DMS153 (cell line): ENCODE measurements at regions not wholly inside any gene's neighbourhood (a gene's known extent, or its start where the extent isn't known, plus 50 kb on each side); places are given as distances from the start of the nearest gene placed in this dataset.

Source experiments
- DNase-seq: peaks from one replicate; lab custom pipeline; 2025; lab: John Stamatoyannopoulos, UW

GRCh38 chr6:137353842-137354397 lies 134.7 kb upstream of the IFNGR1 start:
- DNase-seq, result no peak

- no peak for DNase-seq
Observed at GRCh38 chr6:137353346-137353745, 134.2 kb upstream of the IFNGR1 start.

- no peak for DNase-seq
Observed at GRCh38 chr6:137352859-137353258, 133.7 kb upstream of the IFNGR1 start.

GRCh38 chr6:137351890-137352289 lies 132.7 kb upstream of the IFNGR1 start:
- DNase-seq, result no peak

- DNase-seq, result no peak
Observed at GRCh38 chr6:137350857-137351256, 131.7 kb upstream of the IFNGR1 start.

GRCh38 chr6:137349856-137350830 lies 131.0 kb upstream of the IFNGR1 start:
- DNase-seq, result no peak

GRCh38 chr6:137348777-137349176 lies 129.6 kb upstream of the IFNGR1 start:
- no peak for DNase-seq

GRCh38 chr6:137343241-137343640 lies 124.1 kb upstream of the IFNGR1 start:
- DNase-seq, result no peak

GRCh38 chr6:137342607-137343190 lies 123.5 kb upstream of the IFNGR1 start:
- DNase-seq, result no peak

- peak; percentile 54 for DNase-seq
Observed at GRCh38 chr6:137341681-137342195, 122.6 kb upstream of the IFNGR1 start.

GRCh38 chr6:137339929-137340559 lies 120.9 kb upstream of the IFNGR1 start:
- no peak for DNase-seq

- DNase-seq, result no peak
Observed at GRCh38 chr6:137334884-137335283, 115.7 kb upstream of the IFNGR1 start.

GRCh38 chr6:137334094-137334493 lies 114.9 kb upstream of the IFNGR1 start:
- no peak for DNase-seq

- no peak for DNase-seq
Observed at GRCh38 chr6:137332637-137333280, 113.6 kb upstream of the IFNGR1 start.

GRCh38 chr6:137323860-137324259 lies 104.7 kb upstream of the IFNGR1 start:
- no peak for DNase-seq

GRCh38 chr6:137320271-137320670 lies 101.1 kb upstream of the IFNGR1 start:
- no peak for DNase-seq

GRCh38 chr6:137316626-137317025 lies 97.4 kb upstream of the IFNGR1 start:
- no peak for DNase-seq

GRCh38 chr6:137315081-137315480 lies 95.9 kb upstream of the IFNGR1 start:
- DNase-seq, result peak; percentile 20

- peak; percentile 12 for DNase-seq
Observed at GRCh38 chr6:137313928-137314855, 95.0 kb upstream of the IFNGR1 start.

GRCh38 chr6:137313211-137313610 lies 94.0 kb upstream of the IFNGR1 start:
- no peak for DNase-seq

- DNase-seq, result no peak
Observed at GRCh38 chr6:137311940-137312339, 92.8 kb upstream of the IFNGR1 start.
